ENCODE measurements at regions not wholly inside any gene's neighbourhood (a gene's known extent, or its start where the extent isn't known, plus 50 kb on each side); places are given as distances from the start of the nearest gene placed in this dataset.

- H3K4me3 Mint-ChIP-seq = no peak overlapping the region
- DNase-seq (no peak), ATAC-seq (no peak)
- POLR2A ChIA-PET = no interaction called here
- no peak overlapping the region for H3K27ac Mint-ChIP-seq
- no peaks in the 10 kb centered on the region for H3K36me3 Mint-ChIP-seq
- H3K4me1 Mint-ChIP-seq = no peaks in the 10 kb centered on the region
- peaks cover 0 to 1% (median 0%) of the 10 kb centered on the region in 9 donors for H3K9me3 Mint-ChIP-seq
- peaks cover 9 to 24% (median 19%) of the 10 kb centered on the region in 5 donors for H3K27me3 Mint-ChIP-seq
These were observed 838.6 kb downstream of the TBC1D22A start for GRCh38 chr22:47600791-47601625.

- Mint-ChIP-seq H3K4me1 (no peaks in the 10 kb centered on the region), H3K27me3 (peaks cover 9 to 18% (median 17%) of the 10 kb centered on the region in 5 donors), H3K27ac (peak overlapping the region in 1 of 10 donors; percentile 80), H3K9me3 (peaks cover 0 to 1% (median 0%) of the 10 kb centered on the region in 9 donors), H3K36me3 (no peaks in the 10 kb centered on the region), H3K4me3 (no peak overlapping the region)
- POLR2A ChIA-PET = no interaction called here
- DNase-seq = no peak
- ATAC-seq = no peak
These were observed 837.8 kb downstream of the TBC1D22A start for GRCh38 chr22:47600281-47600680.

DNA sequence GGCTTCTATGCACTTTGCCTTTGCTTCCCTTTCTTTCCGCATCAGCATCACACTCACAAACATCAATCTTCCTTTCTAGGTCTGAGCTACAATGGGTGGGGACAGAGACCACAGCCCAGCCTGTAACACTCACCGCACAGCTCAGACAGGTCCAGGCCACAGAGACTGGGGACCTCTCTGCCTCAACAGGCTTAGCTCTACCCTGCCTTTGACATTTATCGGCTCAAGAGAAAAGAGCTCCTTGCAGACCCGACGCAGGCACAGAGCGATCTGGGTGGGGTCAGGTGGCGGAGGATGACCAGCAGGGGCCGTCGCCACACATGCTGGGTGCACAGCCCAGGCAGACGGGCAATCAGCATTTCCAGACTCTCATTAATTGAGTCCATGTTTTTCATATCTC, 837.3 kb downstream of the TBC1D22A start:
- Mint-ChIP-seq H3K9me3 (peaks cover 0 to 1% (median 0%) of the 10 kb centered on the region in 9 donors), H3K27me3 (peaks cover 9 to 18% (median 16%) of the 10 kb centered on the region in 5 donors), H3K27ac (peak overlapping the region in 1 of 10 donors; percentile 80), H3K4me3 (no peak overlapping the region), H3K4me1 (no peaks in the 10 kb centered on the region), H3K36me3 (no peaks in the 10 kb centered on the region)
- POLR2A ChIA-PET = no interaction called here
- DNase-seq (no peak), ATAC-seq (no peak)

GRCh38 chr22:47598864-47599263, 836.4 kb downstream of the TBC1D22A start:
- Mint-ChIP-seq H3K36me3 (no peaks in the 10 kb centered on the region), H3K4me3 (no peak overlapping the region), H3K27me3 (peaks cover 9 to 18% (median 16%) of the 10 kb centered on the region in 5 donors), H3K27ac (peak overlapping the region in 1 of 10 donors; percentile 50), H3K4me1 (no peaks in the 10 kb centered on the region), H3K9me3 (peaks cover 0 to 1% (median 0%) of the 10 kb centered on the region in 9 donors)
- POLR2A ChIA-PET = no interaction called here
- DNase-seq = no peak
- ATAC-seq = no peak

DNA sequence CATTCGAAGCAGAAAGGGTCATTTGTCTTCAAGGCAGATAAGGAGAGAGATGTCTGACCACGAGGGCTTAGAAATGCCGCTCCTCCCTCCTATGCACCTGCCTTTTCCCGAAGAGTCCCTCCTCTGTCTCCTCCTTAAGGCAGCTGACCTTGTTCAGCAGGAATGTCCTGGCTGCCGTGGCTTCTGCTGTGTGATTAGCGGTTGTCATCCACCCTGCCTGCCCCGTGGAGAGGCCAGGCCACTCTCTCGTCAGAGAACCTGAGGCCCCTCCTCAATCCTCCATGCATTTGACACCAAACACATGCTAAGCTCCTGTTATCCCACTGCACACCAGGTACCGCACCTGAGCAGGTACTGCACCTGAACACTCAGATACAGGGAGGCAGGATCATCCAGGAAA, 834.6 kb downstream of the TBC1D22A start:
- no peak overlapping the region for H3K27ac Mint-ChIP-seq
- no peak for ATAC-seq
- POLR2A ChIA-PET = no interaction called here
- no peaks in the 10 kb centered on the region for H3K9me3 Mint-ChIP-seq
- H3K36me3 Mint-ChIP-seq = no peaks in the 10 kb centered on the region
- peaks cover 7 to 20% (median 14%) of the 10 kb centered on the region in 5 donors for H3K27me3 Mint-ChIP-seq
- no peaks in the 10 kb centered on the region for H3K4me1 Mint-ChIP-seq
- no peak overlapping the region for H3K4me3 Mint-ChIP-seq
- no peak for DNase-seq

DNA sequence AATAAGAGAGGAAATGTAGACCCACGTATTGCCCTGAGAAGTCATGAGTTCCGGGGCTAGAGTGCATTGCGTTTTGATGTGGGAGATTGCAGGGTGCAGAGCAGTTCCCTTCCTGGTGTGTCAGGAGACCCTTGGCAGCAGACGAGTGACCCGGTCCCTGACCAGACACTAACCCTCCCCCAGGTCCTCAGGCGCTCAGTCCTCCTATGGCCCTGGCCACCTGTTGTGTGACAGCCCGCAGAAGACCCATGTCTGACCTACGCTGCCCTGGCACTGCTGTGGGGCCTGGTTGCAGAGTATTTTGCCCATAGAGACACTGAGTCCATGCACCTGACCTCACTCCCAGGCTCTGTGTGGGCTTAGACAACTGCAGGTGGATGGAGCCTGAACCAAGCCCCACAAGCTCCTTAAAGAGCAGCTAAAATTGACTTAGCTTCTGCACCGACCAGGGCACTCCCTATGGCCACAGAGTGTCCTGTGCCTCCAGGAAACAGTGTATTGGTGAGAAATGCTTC, 833.8 kb downstream of the TBC1D22A start:
- H3K4me1 Mint-ChIP-seq = no peaks in the 10 kb centered on the region
- H3K27ac Mint-ChIP-seq = no peak overlapping the region
- no peak for ATAC-seq
- H3K36me3 Mint-ChIP-seq = no peaks in the 10 kb centered on the region
- POLR2A ChIA-PET = no interaction called here
- no peak overlapping the region for H3K4me3 Mint-ChIP-seq
- no peak for DNase-seq
- no peaks in the 10 kb centered on the region for H3K9me3 Mint-ChIP-seq
- H3K27me3 Mint-ChIP-seq = peaks cover 3 to 11% (median 6%) of the 10 kb centered on the region in 5 donors

DNA sequence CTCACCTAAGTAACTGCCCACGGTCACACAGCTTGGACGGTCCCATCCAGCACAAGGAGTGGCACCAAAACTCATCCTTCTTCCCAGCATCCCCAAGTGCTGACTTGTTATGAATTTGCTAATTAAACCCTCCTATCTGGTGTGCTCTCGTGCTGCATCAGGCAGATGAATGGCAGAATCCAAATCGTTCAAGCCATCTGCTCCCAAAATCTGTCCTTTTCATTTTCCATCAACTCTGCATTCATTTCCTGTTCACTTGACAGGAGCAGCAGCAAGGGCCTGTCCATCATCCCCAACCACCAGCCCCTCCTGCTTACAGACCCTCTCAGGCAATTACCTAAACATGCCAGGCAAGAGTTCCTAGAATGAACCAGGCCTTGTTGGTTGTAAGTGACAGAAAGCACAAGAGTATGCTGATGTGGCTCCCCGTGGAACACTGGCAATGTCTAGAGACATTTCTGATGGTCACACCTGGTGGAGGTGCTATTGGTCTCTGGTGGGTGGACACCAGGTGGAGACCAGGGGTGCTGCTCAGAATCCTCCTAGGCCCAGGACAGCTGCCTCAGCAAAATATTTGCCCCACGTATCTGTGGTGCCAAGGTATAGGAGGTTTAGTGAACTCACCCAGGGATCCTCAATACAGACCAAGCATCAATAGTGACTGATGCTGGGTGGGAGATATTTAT, 832.5 kb downstream of the TBC1D22A start:
- H3K27me3 Mint-ChIP-seq = peaks cover under 1 to 12% (median 3%) of the 10 kb centered on the region in 5 donors
- H3K9me3 Mint-ChIP-seq = no peaks in the 10 kb centered on the region
- H3K27ac Mint-ChIP-seq = no peak overlapping the region
- no peaks in the 10 kb centered on the region for H3K4me1 Mint-ChIP-seq
- ATAC-seq = no peak
- no peak overlapping the region for H3K4me3 Mint-ChIP-seq
- no peak for DNase-seq
- POLR2A ChIA-PET = no interaction called here
- H3K36me3 Mint-ChIP-seq = no peaks in the 10 kb centered on the region

- Mint-ChIP-seq H3K27ac (no peak overlapping the region), H3K4me3 (no peak overlapping the region), H3K27me3 (peaks cover 2 to 18% (median 5%) of the 10 kb centered on the region in 5 donors), H3K4me1 (no peaks in the 10 kb centered on the region), H3K9me3 (no peaks in the 10 kb centered on the region), H3K36me3 (no peaks in the 10 kb centered on the region)
- ATAC-seq = no peak
- POLR2A ChIA-PET = no interaction called here
- no peak for DNase-seq
These were observed 831.5 kb downstream of the TBC1D22A start for GRCh38 chr22:47593911-47594311.

- H3K27me3 Mint-ChIP-seq = peaks cover 0 to 21% (median 6%) of the 10 kb centered on the region in 5 donors
- no peaks in the 10 kb centered on the region for H3K9me3 Mint-ChIP-seq
- H3K4me3 Mint-ChIP-seq = no peak overlapping the region
- DNase-seq (no peak), ATAC-seq (no peak)
- no peaks in the 10 kb centered on the region for H3K4me1 Mint-ChIP-seq
- no peak overlapping the region for H3K27ac Mint-ChIP-seq
- POLR2A ChIA-PET = no interaction called here
- H3K36me3 Mint-ChIP-seq = no peaks in the 10 kb centered on the region
These were observed 830.8 kb downstream of the TBC1D22A start for GRCh38 chr22:47593291-47593690.

DNA sequence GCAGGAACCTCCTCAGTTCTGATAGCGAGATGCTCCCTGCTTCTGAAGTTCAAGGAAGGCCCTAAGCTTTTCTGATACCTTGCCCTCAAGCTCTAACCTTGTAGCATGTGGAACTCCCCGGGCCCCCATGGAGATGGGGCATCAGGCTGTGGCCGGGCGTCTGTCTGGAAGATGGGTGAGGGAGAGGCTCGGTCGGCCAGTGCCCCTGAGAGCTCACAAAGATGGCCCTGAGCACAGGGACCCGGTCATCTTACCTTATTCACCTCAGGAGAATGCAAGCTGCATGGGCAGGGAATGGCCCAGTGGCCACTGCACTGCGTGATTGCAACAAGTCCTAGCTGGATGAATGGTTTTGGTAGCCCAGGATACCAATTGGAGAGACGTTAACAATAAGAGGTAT, 830.3 kb downstream of the TBC1D22A start:
- H3K27ac Mint-ChIP-seq = no peak overlapping the region
- no peak for DNase-seq
- no peaks in the 10 kb centered on the region for H3K36me3 Mint-ChIP-seq
- no peaks in the 10 kb centered on the region for H3K4me1 Mint-ChIP-seq
- no peak overlapping the region for H3K4me3 Mint-ChIP-seq
- POLR2A ChIA-PET = no interaction called here
- ATAC-seq = no peak
- H3K9me3 Mint-ChIP-seq = no peaks in the 10 kb centered on the region
- H3K27me3 Mint-ChIP-seq = peaks cover 0 to 23% (median 6%) of the 10 kb centered on the region in 5 donors

- H3K36me3 Mint-ChIP-seq = no peaks in the 10 kb centered on the region
- no peaks in the 10 kb centered on the region for H3K4me1 Mint-ChIP-seq
- no peak for ATAC-seq
- DNase-seq = peak in 1 of 10 donors; percentile 7
- H3K9me3 Mint-ChIP-seq = no peaks in the 10 kb centered on the region
- POLR2A ChIA-PET = no interaction called here
- H3K27ac Mint-ChIP-seq = peak overlapping the region in 1 of 10 donors; percentile 56
- no peak overlapping the region for H3K4me3 Mint-ChIP-seq
- peaks cover 0 to 23% (median 6%) of the 10 kb centered on the region in 5 donors for H3K27me3 Mint-ChIP-seq
These were observed 829.3 kb downstream of the TBC1D22A start for GRCh38 chr22:47591709-47592108.

DNA sequence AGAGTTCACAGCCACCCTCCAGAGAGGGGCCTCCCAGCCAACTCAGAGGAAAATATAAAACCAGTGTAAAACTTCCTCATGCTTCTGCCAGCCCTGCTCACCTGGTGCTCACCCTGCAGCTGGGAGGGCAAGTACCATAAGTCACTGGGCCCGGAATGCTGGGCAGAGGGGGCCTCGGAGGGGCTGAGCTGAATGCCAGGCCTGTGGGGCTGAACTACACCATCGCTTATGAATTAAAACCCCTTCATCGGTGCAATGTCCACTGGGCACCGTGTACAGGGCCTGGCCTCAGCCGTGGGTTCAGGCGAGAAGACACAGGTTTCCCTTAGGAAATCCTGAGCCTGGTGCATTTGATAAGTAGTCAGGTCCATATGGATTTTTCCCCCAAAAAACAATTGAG, 828.6 kb downstream of the TBC1D22A start:
- H3K9me3 Mint-ChIP-seq = no peaks in the 10 kb centered on the region
- ATAC-seq (no peak), DNase-seq (peak in 1 of 10 donors; percentile 1)
- H3K27ac Mint-ChIP-seq = no peak overlapping the region
- peaks cover 0 to 23% (median 6%) of the 10 kb centered on the region in 5 donors for H3K27me3 Mint-ChIP-seq
- no peaks in the 10 kb centered on the region for H3K4me1 Mint-ChIP-seq
- H3K4me3 Mint-ChIP-seq = peak overlapping the region in 1 of 10 donors; percentile 28
- POLR2A ChIA-PET = no interaction called here
- H3K36me3 Mint-ChIP-seq = no peaks in the 10 kb centered on the region

All from naive thymus-derived CD8-positive, alpha-beta T cell (primary cell).